T-helper 17 cell (primary cell): ENCODE measurements at regions not wholly inside any gene's neighbourhood (a gene's known extent, or its start where the extent isn't known, plus 50 kb on each side); places are given as distances from the start of the nearest gene placed in this dataset.

Experiments used
- ATAC-seq: fragments of 150-1000 bp; cut with Tn5 transposase; 2 replicates; pipeline ENCODE4 v1.10.0; 2021; ENCODE audit warnings: mild to moderate bottlenecking, moderate library complexity
- DNase-seq, 3 donors: peaks; one replicate each; pipeline versions ENCODE4 v3.0.0 to v3.0.0-alpha.2; 2020 to 2021
- H3K9me3 ChIP-seq: one replicate; pipeline ENCODE4 v1.7.0; 2013; ENCODE audit warnings: low read length, mild to moderate bottlenecking; ENCODE audit not compliant: control insufficient read depth, poor library complexity, severe bottlenecking
- H3K27ac Mint-ChIP-seq: one replicate; pipeline ENCODE4 v1.8.0; 2022; ENCODE audit warnings: mild to moderate bottlenecking, moderate library complexity, mixed read lengths
- H3K27me3 Mint-ChIP-seq: one replicate; pipeline ENCODE4 v1.8.0; 2022; ENCODE audit warnings: mixed read lengths
- H3K36me3 Mint-ChIP-seq: one replicate; pipeline ENCODE4 v1.8.0; 2022; ENCODE audit warnings: low read depth, mixed read lengths
- H3K4me1 Mint-ChIP-seq: one replicate; pipeline ENCODE4 v1.8.0; 2022; ENCODE audit warnings: mild to moderate bottlenecking, mixed read lengths
- H3K4me3 Mint-ChIP-seq: one replicate; pipeline ENCODE4 v1.8.0; 2022; ENCODE audit warnings: mild to moderate bottlenecking, moderate library complexity, mixed read lengths

DNA sequence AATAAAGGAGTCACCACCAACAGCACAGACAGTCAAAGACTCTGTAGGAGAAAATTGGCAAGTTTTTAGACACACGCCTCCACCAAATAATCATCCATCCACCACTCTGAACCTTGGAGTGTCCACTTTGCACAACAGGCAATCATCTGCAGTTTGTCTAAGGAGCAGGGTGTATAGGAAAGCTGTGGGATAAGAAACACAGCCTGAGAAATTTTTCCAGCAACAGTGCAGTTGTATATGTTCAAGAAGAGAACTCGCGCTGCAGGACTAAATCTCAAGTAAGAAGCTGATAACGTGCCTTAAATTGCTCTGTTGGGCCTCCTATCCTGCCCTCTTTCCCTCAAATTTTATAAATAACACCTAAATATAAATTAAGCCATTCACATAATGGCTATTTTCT lies 136.7 kb upstream of the PPARGC1A start:
- ATAC-seq: no peak
- no peaks in the 10 kb centered on the region for H3K27me3 Mint-ChIP-seq
- H3K4me1 Mint-ChIP-seq: no peaks in the 10 kb centered on the region
- no peak for DNase-seq
- H3K9me3 ChIP-seq: no peaks in the 10 kb centered on the region
- H3K27ac Mint-ChIP-seq: no peak overlapping the region
- no peaks in the 10 kb centered on the region for H3K36me3 Mint-ChIP-seq
- H3K4me3 Mint-ChIP-seq: no peak overlapping the region

- no peaks in the 10 kb centered on the region for H3K9me3 ChIP-seq
- ATAC-seq (no peak), DNase-seq (no peak)
- Mint-ChIP-seq H3K36me3 (no peaks in the 10 kb centered on the region), H3K27me3 (no peaks in the 10 kb centered on the region), H3K27ac (no peak overlapping the region), H3K4me1 (no peaks in the 10 kb centered on the region), H3K4me3 (no peak overlapping the region)
Measured at GRCh38 chr4:24024605-24025004, 134.8 kb upstream of the PPARGC1A start.

- H3K4me1 Mint-ChIP-seq: no peaks in the 10 kb centered on the region
Measured at GRCh38 chr4:24024157-24024556, 134.3 kb upstream of the PPARGC1A start.

GRCh38 chr4:24015782-24016181 lies 125.9 kb upstream of the PPARGC1A start:
- DNase-seq (no peak), ATAC-seq (no peak)
- Mint-ChIP-seq H3K4me1 (no peaks in the 10 kb centered on the region), H3K4me3 (no peak overlapping the region), H3K27me3 (no peaks in the 10 kb centered on the region), H3K36me3 (no peaks in the 10 kb centered on the region), H3K27ac (no peak overlapping the region)
- H3K9me3 ChIP-seq: no peaks in the 10 kb centered on the region

More at GRCh38 chr4:24024157-24024556, 134.3 kb upstream of the PPARGC1A start:
- DNase-seq (no peak), ATAC-seq (no peak)
- Mint-ChIP-seq H3K4me3 (no peak overlapping the region), H3K27me3 (no peaks in the 10 kb centered on the region), H3K27ac (no peak overlapping the region), H3K36me3 (no peaks in the 10 kb centered on the region)
- H3K9me3 ChIP-seq: no peaks in the 10 kb centered on the region

- H3K9me3 ChIP-seq: no peaks in the 10 kb centered on the region
- H3K27me3 Mint-ChIP-seq: no peaks in the 10 kb centered on the region
- H3K4me1 Mint-ChIP-seq: no peaks in the 10 kb centered on the region
- ATAC-seq (no peak), DNase-seq (no peak)
- H3K36me3 Mint-ChIP-seq: no peaks in the 10 kb centered on the region
- H3K27ac Mint-ChIP-seq: no peak overlapping the region
- H3K4me3 Mint-ChIP-seq: no peak overlapping the region
Measured at GRCh38 chr4:24013668-24014422, 124.0 kb upstream of the PPARGC1A start.

DNA sequence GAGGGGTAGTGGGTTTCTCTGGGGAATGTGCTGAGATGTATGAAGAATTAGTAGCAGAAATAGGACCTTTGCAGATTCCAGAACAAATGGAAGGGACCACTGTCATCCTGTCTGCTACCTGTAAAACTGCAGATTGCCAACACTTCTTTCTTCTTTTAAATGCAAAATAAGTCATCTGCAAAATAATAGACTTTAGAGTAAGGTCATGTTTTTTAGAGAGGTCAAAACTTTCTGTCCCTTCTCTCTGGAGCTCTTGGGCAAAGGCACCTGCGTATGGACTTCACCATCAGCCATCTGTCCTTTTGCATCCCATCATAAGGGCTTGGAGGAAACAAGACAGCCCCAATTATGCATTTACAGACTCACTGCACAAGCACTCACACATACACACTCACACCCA lies 121.1 kb upstream of the PPARGC1A start:
- ATAC-seq (no peak), DNase-seq (no peak)
- H3K36me3 Mint-ChIP-seq: no peaks in the 10 kb centered on the region
- no peaks in the 10 kb centered on the region for H3K27me3 Mint-ChIP-seq
- H3K9me3 ChIP-seq: no peaks in the 10 kb centered on the region
- no peak overlapping the region for H3K4me3 Mint-ChIP-seq
- H3K4me1 Mint-ChIP-seq: no peaks in the 10 kb centered on the region
- no peak overlapping the region for H3K27ac Mint-ChIP-seq

- no peak for ATAC-seq
- Mint-ChIP-seq H3K4me1 (no peaks in the 10 kb centered on the region), H3K27me3 (no peaks in the 10 kb centered on the region), H3K27ac (no peak overlapping the region), H3K36me3 (no peaks in the 10 kb centered on the region), H3K4me3 (no peak overlapping the region)
- H3K9me3 ChIP-seq: no peaks in the 10 kb centered on the region
- no peak for DNase-seq
Measured at GRCh38 chr4:24010573-24010972, 120.7 kb upstream of the PPARGC1A start.

DNA sequence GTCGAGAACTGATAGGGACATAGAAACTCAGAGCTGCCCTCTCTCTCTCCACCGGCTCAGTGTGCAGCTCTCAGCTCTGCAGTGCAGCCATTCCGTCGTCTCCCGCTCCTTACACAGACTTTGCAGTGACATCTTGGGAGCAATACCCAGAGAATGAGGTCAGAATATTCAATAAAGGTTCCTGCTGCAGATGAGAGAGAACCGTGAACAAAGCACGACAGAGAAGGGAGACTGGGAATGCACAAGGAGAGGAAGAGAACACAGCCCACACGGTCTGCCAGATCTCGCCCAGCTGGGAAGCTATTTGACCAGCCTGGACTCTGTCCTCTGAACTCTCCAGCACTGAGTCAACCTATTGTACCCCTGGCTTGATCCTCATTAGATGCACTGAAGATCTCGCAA lies 118.0 kb upstream of the PPARGC1A start:
- Mint-ChIP-seq H3K36me3 (no peaks in the 10 kb centered on the region), H3K27me3 (no peaks in the 10 kb centered on the region), H3K4me3 (no peak overlapping the region), H3K27ac (no peak overlapping the region), H3K4me1 (no peaks in the 10 kb centered on the region)
- ATAC-seq (no peak), DNase-seq (no peak)
- no peaks in the 10 kb centered on the region for H3K9me3 ChIP-seq

GRCh38 chr4:24006269-24006668 lies 116.4 kb upstream of the PPARGC1A start:
- H3K27me3 Mint-ChIP-seq: no peaks in the 10 kb centered on the region
- H3K4me1 Mint-ChIP-seq: no peaks in the 10 kb centered on the region
- DNase-seq (no peak), ATAC-seq (no peak)
- no peak overlapping the region for H3K27ac Mint-ChIP-seq
- no peaks in the 10 kb centered on the region for H3K9me3 ChIP-seq
- H3K4me3 Mint-ChIP-seq: no peak overlapping the region
- H3K36me3 Mint-ChIP-seq: no peaks in the 10 kb centered on the region

GRCh38 chr4:24003926-24004325 lies 114.1 kb upstream of the PPARGC1A start:
- Mint-ChIP-seq H3K4me1 (no peaks in the 10 kb centered on the region), H3K27me3 (no peaks in the 10 kb centered on the region), H3K4me3 (no peak overlapping the region), H3K36me3 (no peaks in the 10 kb centered on the region), H3K27ac (no peak overlapping the region)
- DNase-seq (no peak), ATAC-seq (no peak)
- H3K9me3 ChIP-seq: no peaks in the 10 kb centered on the region

GRCh38 chr4:24003496-24003895 lies 113.6 kb upstream of the PPARGC1A start:
- H3K4me3 Mint-ChIP-seq: no peak overlapping the region

DNA sequence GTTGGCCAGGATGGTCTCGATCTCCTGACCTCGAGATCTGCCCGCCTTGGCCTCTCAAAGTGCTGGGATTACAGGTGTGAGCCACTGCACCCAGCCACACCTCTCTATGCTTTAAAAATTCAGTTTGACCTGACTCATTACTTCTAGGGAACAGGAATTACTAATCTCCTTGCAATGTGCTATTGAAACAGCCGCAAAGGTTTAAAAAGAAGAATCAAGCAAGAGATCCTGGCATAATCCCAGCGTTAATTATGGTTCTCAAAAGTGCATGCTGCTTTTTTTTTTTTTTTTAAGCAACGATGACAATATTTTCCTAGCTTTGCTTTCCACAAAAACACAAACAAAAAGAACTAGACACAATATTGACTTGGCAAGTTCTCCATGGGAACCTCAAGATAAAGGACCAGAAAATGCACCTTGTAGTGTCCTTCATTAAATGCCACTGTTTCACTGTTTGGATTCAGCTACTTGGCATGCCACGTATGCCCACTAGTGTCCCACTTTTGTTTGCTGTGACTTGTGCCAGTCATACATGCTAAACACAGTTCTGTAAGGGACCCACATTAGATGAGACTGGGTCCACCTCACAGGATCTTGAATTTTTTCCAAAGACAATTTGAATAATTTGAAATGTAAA lies 112.6 kb upstream of the PPARGC1A start:
- DNase-seq (no peak), ATAC-seq (no peak)
- H3K9me3 ChIP-seq: no peaks in the 10 kb centered on the region
- Mint-ChIP-seq H3K36me3 (no peaks in the 10 kb centered on the region), H3K27me3 (no peaks in the 10 kb centered on the region), H3K4me1 (no peaks in the 10 kb centered on the region), H3K27ac (no peak overlapping the region), H3K4me3 (no peak overlapping the region)

More at GRCh38 chr4:24003496-24003895, 113.6 kb upstream of the PPARGC1A start:
- Mint-ChIP-seq H3K27ac (no peak overlapping the region), H3K36me3 (no peaks in the 10 kb centered on the region), H3K4me1 (no peaks in the 10 kb centered on the region), H3K27me3 (no peaks in the 10 kb centered on the region)
- DNase-seq (no peak), ATAC-seq (no peak)
- no peaks in the 10 kb centered on the region for H3K9me3 ChIP-seq

GRCh38 chr4:24001486-24002329 lies 111.9 kb upstream of the PPARGC1A start:
- H3K4me1 Mint-ChIP-seq: no peaks in the 10 kb centered on the region
- no peaks in the 10 kb centered on the region for H3K9me3 ChIP-seq
- H3K4me3 Mint-ChIP-seq: no peak overlapping the region
- H3K27ac Mint-ChIP-seq: no peak overlapping the region
- DNase-seq (no peak), ATAC-seq (no peak)
- no peaks in the 10 kb centered on the region for H3K27me3 Mint-ChIP-seq
- no peaks in the 10 kb centered on the region for H3K36me3 Mint-ChIP-seq
